GM18951 (cell line): ENCODE measurements at regions not wholly inside any gene's neighbourhood (a gene's known extent, or its start where the extent isn't known, plus 50 kb on each side); places are given as distances from the start of the nearest gene placed in this dataset.
"Not testable (repeated sequence)": the region's sequence is repeated elsewhere in the genome, so short reads cannot be mapped to it uniquely, and the experiment has no call there.

ENCODE experiments used
- POLR2A ChIP-seq: IDR thresholded peaks from 4 replicates; pipeline ENCODE4 v1.6.1; 2011; ENCODE audit warnings: mild to moderate bottlenecking; ENCODE audit not compliant: insufficient read length, insufficient read depth; ENCODE audit errors: extremely low read depth
- in situ Hi-C: fragments of 300-500 bp; cut with MboI; formaldehyde crosslinking; loops from one replicate; pipeline ENCODE4 v1.12.0; 2022; ENCODE audit warnings: low sequenced_read_pairs, mixed read lengths, inconsistent platforms; ENCODE audit not compliant: unreplicated experiment

- no peak for TF ChIP-seq POLR2A
- in situ Hi-C loops = no loop called here
Observed at GRCh38 chr1:70581661-70582060, 170.6 kb downstream of the CTH start.

GRCh38 chr1:70583522-70583921 is 172.5 kb downstream of the CTH start:
- in situ Hi-C loops = no loop called here

DNA sequence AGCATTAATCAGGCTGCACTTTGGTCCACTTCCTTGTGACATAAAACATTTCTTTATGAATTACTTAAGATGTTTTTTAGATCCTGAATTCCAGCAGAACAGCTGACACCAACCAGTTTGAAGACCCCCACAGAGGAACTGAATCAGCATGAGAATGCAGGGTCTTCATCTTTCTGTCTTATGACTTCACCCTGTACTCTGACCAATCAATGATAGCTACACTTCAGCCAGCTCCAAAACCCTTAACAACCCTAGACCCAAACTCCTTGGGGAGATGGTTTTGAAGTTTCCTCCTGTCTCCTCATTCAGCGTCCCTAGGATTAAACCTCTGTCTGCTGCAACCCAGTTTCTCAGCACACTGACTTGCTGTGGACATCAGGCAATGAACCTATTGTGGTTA is 175.0 kb downstream of the CTH start:
- no peak for TF ChIP-seq POLR2A
- in situ Hi-C loops = no loop called here

More at GRCh38 chr1:70583522-70583921, 172.5 kb downstream of the CTH start:
- TF ChIP-seq POLR2A = no peak

DNA sequence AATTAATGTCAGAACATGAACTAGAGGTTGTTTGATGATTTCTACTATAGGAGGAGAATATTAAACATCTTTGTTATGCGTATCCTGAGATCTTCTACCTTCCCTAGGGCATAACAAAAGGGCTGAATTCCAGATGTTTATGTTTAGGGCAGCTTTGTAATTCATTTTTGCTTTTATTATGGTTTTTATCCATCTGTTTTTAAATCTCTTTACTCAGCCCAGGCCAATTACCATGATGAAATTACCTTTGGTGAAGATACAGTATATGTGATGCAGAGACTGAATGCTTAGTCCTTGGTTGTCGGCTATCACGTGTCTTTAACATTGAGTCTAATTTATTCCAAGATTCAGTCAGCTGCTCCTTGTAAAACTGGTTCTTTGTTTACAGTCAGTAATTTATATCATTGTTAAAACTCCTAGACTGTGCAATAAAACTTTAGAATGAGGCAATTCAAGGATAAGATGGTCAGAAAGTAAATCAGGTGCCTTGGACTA is 176.9 kb downstream of the CTH start:
- in situ Hi-C loops = no loop called here

GRCh38 chr1:70593551-70593950 is 182.5 kb downstream of the CTH start:
- in situ Hi-C loops = not testable (repeated sequence)

More for the DNA sequence above, 176.9 kb downstream of the CTH start:
- no peak for TF ChIP-seq POLR2A

DNA sequence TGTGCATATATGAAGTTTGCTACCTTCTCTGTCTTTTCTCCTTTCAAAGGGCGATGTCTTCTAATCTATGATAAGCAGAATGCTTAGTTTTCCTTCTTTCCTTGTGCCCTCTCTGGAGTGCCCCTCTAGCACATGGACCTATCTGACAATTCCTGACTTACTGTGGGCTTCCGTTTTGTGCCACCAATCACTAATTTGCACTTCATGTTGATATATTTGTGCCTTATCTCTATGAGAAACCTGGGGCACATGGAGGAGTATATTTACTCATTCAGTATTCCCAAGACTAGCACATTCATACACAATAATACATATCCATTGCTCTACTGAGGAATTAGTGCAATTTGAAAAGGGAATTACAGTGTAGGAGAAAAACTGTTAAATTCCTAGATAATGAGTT is 197.7 kb downstream of the CTH start:
- in situ Hi-C loops = no loop called here
- TF ChIP-seq POLR2A = no peak

- in situ Hi-C loops = not testable (repeated sequence)
Observed at GRCh38 chr1:70610164-70610563, 199.1 kb downstream of the CTH start.

- in situ Hi-C loops = no loop called here
- no peak for TF ChIP-seq POLR2A
Observed at GRCh38 chr1:70616946-70617345, 205.9 kb downstream of the CTH start.

DNA sequence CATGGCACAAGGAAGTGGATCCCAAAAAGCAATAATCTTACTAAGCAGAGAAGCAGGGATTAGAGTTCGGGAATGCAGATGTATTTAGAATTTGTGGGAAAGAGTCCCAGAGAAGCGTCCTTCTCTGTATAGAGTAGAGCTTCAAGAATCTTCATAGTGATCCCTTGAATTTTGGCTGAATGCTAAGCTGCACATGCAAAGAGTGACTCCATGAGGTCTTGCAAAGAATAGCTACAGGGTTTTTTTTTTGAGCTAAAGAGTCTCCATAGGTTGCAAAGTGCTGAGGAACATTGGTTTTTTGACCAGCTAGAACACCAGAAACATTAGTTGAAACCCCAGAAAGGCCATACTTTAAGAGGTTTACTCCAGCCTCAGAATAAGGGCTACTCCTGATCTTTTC is 206.7 kb downstream of the CTH start:
- in situ Hi-C loops = no loop called here

DNA sequence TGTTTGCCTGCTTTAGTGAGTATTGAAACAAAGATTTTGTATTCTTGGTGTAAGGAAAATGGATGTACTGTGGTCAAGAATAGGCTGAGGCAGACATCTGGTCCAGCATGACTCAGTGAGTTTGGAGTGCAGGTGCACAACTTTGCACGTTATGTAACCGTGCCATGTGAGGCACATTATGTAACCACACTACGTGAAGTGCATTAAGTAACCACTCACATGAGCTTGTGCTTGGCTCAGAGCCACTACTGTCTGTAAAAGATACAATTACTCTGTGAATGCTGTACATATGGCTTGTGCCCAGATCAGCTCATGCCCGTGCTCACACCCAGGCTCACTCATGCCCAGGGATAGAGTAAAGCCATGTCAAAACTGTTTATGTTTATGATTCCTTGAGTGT is 216.8 kb downstream of the CTH start:
- TF ChIP-seq POLR2A = no peak
- in situ Hi-C loops = no loop called here

More for the DNA sequence above, 206.7 kb downstream of the CTH start:
- TF ChIP-seq POLR2A = no peak

- in situ Hi-C loops = no loop called here
- TF ChIP-seq POLR2A = no peak
Observed at GRCh38 chr1:70628973-70629372, 217.9 kb downstream of the CTH start.

DNA sequence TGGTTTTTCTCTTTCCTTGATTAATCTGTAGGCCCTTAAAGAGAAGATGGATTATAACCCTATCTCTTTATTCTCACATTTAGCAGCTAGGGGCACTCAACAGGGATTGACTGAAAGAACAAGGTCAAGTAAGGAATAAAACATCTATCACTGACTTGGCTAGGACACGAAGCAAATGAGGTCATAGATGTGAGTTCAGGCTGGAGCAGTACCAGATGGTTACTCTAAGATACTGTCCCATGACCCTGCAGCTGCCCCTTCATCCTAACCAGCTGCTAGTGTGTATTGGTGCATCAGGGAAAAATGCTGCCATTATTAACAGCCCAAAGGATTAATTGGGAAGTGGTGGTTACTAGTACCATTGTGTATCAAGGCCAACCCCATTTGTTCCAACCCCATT is 221.9 kb downstream of the CTH start:
- TF ChIP-seq POLR2A = no peak
- in situ Hi-C loops = no loop called here

DNA sequence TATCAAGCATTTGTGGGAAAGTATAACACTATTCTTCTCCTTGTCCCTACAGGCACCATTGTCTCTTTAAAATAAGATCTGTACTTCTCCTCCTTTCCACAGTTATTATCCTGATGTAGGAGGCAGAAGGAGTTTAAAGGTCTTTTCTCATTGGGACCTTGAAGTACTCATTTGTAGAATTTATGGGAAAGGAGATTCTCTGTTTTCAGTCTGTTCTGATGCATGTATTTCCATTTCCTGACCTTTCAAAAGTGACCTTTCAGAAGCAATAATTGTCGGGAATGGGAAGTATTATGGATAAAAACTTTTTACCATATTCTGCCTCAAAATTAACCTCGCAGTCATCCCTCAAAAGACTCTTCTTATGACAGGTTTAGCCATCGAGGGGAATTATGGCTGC is 224.8 kb downstream of the CTH start:
- in situ Hi-C loops = no loop called here

GRCh38 chr1:70641868-70642267 is 230.8 kb downstream of the CTH start:
- in situ Hi-C loops = no loop called here
- TF ChIP-seq POLR2A = no peak

More for the DNA sequence above, 224.8 kb downstream of the CTH start:
- no peak for TF ChIP-seq POLR2A

DNA sequence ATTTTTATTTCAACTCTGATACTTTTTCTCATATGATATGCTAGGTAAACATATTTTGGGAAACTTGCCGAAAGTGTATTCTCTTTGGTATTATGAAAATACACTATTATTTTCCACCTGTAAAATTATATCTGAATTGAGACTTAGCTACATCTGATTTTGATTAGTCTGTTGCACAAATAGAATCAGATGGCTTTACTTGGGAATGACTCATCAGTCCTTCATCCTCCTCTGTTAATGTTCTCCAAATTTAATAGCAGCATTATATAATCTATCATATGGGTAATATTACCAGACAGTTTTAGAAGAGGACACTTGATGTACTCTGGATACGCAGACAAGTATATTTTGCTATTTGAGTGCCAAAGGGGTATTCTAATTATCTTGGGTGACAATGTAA is 245.3 kb downstream of the CTH start:
- no peak for TF ChIP-seq POLR2A
- in situ Hi-C loops = no loop called here
